GM21723 (cell line): ENCODE measurements at regions not wholly inside any gene's neighbourhood (a gene's known extent, or its start where the extent isn't known, plus 50 kb on each side); places are given as distances from the start of the nearest gene placed in this dataset.

Experiments
- ATAC-seq: cut with Tn5 transposase; IDR thresholded peaks from one replicate; pipeline ENCODE4 v1.9.1; 2021; ENCODE audit warnings: mild to moderate bottlenecking, moderate library complexity; ENCODE audit not compliant: unreplicated experiment

DNA sequence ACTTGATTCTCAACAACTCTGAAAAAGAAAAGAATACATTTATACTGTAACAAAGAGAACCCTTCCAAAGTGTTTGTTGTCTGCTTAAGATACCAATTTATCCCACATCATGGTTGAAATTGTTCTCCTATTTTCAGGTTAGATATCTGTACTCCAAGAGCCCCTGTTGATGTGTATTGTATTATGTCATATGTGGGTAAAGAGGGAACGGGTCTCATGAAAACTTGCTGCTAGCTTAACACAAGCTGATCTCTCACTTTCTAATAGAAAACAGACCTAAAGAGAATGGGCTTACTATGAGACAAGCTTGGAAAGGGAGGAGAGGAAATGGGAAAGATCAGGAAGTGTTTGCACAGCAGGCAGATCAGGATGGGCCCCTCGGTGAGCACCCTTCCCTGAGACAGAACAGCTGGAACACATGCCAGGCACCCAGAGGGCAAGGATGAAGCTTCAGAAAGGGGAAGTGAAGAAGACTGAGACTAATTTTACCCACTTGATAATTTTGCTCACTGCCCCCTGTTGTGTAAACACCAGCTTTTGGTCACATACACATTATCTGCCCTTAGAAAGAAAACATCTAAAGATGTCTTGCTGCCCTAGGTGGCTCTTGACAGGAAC, 747.9 kb upstream of the CCDC54 start:
- peak; percentile 90 for ATAC-seq

DNA sequence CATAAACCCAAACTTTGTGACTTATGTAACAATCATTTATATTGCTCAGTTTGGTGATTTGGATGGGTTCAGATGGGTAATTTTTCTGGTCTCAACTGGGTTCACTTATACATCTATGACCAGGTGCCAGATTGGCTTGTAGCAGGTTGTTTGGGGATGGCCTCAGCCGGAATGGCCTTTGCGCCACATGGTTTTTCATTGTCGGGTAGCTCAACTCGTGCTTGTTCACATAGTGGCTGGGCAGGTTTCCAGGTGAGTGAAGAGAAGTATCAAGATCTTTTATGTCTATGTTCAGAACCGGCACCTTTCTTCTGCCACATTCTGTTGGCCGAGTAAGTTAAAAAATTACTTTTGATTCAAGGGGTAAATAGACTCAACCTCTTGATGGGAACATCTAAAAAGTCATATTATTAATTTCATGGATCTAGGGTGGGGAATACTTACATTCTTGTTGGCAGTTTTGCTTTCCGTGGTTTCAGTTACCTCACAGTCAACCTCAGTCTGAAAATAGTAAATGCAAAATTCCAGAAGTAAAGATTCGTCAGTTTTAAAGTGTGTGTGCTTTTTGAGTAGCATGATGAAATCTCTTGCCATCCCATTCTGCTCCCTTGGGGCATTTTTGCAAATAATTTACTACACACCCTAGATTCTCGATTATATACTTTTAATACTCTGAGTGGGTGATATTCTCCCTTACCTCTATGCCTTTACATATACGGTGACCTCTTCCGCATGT, 745.7 kb upstream of the CCDC54 start:
- ATAC-seq: no peak

DNA sequence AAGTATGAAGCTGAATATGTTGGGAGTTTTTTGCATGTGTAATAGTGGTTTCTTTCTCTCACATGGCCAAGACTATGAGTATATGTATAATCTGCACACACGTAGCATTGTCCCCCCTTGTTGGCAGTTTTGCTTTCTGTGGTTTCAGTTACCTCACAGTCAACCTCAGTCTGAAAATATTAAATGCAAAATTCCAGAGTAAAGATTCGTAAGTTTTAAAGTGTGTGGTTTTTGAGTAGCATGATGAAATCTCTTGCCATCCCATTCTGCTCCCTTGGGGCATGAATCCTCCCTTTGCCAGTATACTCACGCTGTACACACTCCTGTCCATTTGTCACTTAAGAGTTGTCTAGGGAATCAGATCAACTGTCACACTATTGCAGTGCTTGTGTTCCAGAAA, 742.0 kb upstream of the CCDC54 start:
- ATAC-seq: no peak

GRCh38 chr3:106635826-106636225, 741.4 kb upstream of the CCDC54 start:
- ATAC-seq: no peak

DNA sequence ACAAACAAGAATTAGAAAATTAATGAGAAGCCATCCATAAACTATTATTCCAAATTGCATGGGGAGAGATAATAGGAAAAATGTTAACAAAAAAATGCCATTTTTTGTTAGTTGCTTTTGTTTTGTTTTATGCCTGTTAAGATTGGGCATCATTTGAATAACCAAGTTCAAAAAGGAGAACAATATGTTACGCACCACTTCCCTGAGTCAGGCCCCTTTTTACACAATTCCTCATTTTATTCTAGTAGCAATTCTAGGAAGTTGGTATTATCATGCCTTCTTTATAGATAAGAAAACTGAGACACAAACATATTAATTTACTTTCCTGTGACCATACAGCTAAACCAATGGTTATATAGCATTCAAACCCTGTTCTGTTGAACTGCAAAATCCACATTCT, 736.9 kb upstream of the CCDC54 start:
- no peak for ATAC-seq

- no peak for ATAC-seq
Measured at GRCh38 chr3:106642161-106642560, 735.1 kb upstream of the CCDC54 start.

- ATAC-seq: no peak
Measured at GRCh38 chr3:106643684-106644161, 733.5 kb upstream of the CCDC54 start.

DNA sequence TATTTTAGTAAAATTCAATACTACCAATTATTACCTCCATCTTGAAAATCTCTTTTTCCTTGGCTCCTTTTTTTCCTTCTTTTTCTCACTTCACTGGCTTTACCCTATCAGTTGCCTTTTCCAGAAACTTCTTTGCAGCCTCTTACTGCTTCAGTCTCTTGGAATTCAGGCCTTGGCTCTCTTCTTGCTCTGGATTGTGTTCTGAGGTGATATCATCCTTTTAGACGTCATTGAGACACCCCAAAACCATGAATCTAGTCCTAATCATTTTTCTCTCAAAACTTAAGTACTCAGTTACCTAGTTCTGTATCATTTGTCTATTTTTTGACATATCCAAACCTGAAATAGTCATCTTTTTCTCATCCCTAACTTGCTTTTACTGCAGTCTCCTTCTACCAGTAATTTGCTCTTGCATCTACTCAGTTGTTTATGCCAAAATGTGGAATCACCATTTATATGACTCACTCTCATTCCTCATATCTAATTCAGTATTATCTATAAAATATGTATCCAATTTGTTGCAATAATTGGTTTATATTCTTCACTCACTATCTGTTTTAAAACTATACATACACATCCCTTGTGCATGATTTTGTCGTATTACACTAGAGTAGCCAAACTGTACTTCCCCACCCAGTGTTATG, 703.2 kb upstream of the CCDC54 start:
- ATAC-seq: no peak

GRCh38 chr3:106675451-106675850, 701.8 kb upstream of the CCDC54 start:
- ATAC-seq: no peak

DNA sequence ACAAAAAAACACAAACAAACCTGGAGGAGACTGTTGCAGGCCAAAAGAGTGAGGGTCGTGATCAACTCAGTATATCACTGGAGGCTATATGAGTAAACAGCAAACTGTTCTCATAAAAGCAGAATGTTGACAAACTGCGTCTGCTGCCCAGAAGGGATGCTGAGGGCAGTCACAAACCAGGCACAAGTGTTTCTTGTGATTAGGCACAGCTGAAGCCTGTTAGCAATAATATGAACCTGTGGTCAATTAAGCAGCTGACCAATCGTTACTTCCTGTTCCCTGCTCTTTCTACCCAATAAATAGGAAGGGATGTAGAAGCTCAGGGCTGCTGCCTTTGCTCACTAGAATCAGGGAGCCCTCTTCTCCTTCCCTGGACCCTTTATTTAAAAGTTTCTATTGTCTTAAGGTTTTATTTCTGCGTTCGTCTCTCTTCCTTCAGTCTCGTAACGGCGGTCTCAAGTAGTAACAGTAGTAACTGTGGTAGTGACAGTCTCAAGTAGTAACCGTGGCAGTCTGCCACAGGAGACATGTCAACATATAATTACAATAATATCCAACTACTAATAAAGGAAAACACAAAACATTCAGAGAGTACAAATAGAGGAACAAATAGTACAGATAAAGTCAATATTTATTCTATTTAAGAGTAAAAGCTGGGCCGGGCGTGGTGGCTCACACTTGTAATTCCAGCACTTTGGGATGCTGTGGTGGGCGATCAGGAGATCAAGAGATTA, 698.4 kb upstream of the CCDC54 start:
- no peak for ATAC-seq

GRCh38 chr3:106683953-106684620, 693.2 kb upstream of the CCDC54 start:
- ATAC-seq: no peak

GRCh38 chr3:106685745-106686144, 691.5 kb upstream of the CCDC54 start:
- ATAC-seq: no peak

- ATAC-seq: no peak
Measured at GRCh38 chr3:106687905-106688304, 689.3 kb upstream of the CCDC54 start.

GRCh38 chr3:106688464-106688863, 688.8 kb upstream of the CCDC54 start:
- no peak for ATAC-seq

- ATAC-seq: no peak
Measured at GRCh38 chr3:106691476-106691875, 685.8 kb upstream of the CCDC54 start.

GRCh38 chr3:106692624-106693023, 684.6 kb upstream of the CCDC54 start:
- no peak for ATAC-seq

DNA sequence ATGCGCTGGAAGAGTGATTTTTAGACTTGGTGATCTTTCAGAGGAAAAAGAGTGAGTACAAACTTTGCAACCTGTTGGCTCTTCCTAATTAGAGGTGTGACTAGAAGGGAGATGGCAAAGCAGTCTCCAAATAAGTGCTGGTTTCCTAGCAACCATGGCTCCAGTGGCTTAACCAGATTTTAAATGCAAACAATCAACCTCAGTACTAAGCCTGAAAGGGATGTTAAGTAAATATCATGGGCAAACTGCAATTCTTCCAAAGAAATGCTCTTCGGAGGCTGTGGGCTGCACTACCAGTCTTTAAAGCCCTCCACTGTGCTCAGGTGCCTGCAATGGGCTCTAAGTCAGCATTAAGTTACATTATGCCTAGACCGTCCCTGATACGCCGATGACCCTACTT, 678.1 kb upstream of the CCDC54 start:
- no peak for ATAC-seq

DNA sequence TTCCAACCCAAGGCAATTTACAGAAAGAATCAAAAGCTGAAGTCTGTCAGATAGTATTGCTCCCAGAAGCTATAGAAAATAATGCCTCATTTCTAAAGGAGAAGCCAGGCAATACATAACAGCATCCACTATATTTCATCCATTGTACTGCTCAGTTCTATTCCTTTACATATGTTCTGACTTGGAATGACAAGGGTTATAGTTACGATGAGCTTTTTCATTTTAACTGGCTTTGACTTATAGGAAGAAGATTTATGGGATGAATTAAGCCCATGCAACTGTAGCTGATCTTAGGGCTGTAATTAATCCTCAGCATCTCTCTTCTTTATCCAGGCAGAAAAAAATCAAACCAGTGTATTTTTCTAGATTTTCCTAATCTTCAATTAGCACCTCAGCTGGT, 676.3 kb upstream of the CCDC54 start:
- ATAC-seq: no peak

GRCh38 chr3:106703524-106703923, 673.7 kb upstream of the CCDC54 start:
- ATAC-seq: no peak

DNA sequence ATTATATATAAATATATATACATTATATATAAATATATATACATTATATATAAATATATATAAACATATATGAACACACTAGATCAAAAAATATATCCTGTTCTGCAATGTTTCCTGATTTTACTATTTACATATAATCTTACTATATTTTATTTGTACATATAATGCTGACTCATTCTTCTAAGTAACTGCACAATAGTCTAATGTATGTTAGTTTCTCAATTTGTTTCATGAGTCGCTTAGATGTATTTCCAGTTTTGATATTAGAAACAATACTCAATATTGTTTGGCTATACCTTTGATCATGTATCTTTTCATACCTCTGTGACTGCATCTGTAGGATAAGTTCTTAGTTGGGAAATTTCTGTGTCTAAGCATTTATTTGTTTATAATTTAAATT, 669.9 kb upstream of the CCDC54 start:
- no peak for ATAC-seq

DNA sequence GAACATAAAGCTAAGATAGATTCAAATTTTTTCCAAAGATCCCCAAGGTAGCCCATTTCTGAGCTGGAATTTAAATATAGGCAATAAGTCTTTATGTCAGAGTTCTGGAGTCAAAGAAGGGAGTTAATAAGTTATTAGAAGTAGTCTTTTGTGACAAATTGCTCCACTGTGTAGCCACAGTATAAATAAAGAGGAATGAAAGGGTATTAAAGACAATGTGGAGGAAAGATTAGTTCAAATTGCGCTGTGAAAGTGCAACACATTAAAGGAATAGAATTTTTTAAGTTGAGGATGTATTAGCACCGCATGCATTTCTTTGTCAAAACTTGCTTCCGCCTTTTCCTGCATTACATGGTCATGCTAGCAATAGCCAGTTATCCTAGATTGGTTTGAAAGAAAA, 666.6 kb upstream of the CCDC54 start:
- no peak for ATAC-seq
